ENCODE measurements at regions not wholly inside any gene's neighbourhood (a gene's known extent, or its start where the extent isn't known, plus 50 kb on each side); places are given as distances from the start of the nearest gene placed in this dataset.
A peak's percentile ranks its signal among the peaks of the same experiment; 100 is the strongest.

GRCh38 chr3:34175636-34176176, 377.3 kb downstream of the PDCD6IP start:
- no peak for DNase-seq

GRCh38 chr3:34176723-34177122, 378.3 kb downstream of the PDCD6IP start:
- H3K36me3 ChIP-seq (replicated peaks) = no peaks in the 10 kb centered on the region
- no peaks in the 10 kb centered on the region for H3K27me3 ChIP-seq (replicated peaks)
- in situ Hi-C loops (cut with HindIII; ENCODE audit: low pct_ligation_motif_present, low sequenced_read_pairs) = no loop called here
- no peak for TF ChIP-seq CTCF (IDR thresholded peaks at IDR 0.05; ENCODE audit: low read depth, low read length, missing control alignments)
- no peak overlapping the region for H3K4me3 ChIP-seq (ENCODE audit: low read depth, low read length)
- no peak overlapping the region for H3K27ac ChIP-seq
- DNase-seq = no peak

More at GRCh38 chr3:34175636-34176176, 377.3 kb downstream of the PDCD6IP start:
- in situ Hi-C loops (cut with HindIII; ENCODE audit: low pct_ligation_motif_present, low sequenced_read_pairs) = no loop called here
- no peak overlapping the region for H3K27ac ChIP-seq
- TF ChIP-seq CTCF (IDR thresholded peaks at IDR 0.05; ENCODE audit: low read depth, low read length, missing control alignments) = no peak
- H3K27me3 ChIP-seq (replicated peaks) = no peaks in the 10 kb centered on the region
- no peak overlapping the region for H3K4me3 ChIP-seq (ENCODE audit: low read depth, low read length)
- no peaks in the 10 kb centered on the region for H3K36me3 ChIP-seq (replicated peaks)

GRCh38 chr3:34178415-34178814, 380.0 kb downstream of the PDCD6IP start:
- no peak overlapping the region for H3K4me3 ChIP-seq (ENCODE audit: low read depth, low read length)
- TF ChIP-seq CTCF (IDR thresholded peaks at IDR 0.05; ENCODE audit: low read depth, low read length, missing control alignments) = no peak
- no peak overlapping the region for H3K27ac ChIP-seq
- H3K27me3 ChIP-seq (replicated peaks) = no peaks in the 10 kb centered on the region
- in situ Hi-C loops (cut with HindIII; ENCODE audit: low pct_ligation_motif_present, low sequenced_read_pairs) = no loop called here
- no peaks in the 10 kb centered on the region for H3K36me3 ChIP-seq (replicated peaks)
- peak; percentile 38 for DNase-seq

- Histone ChIP-seq H3K27me3 (replicated peaks) (no peaks in the 10 kb centered on the region), H3K27ac (no peak overlapping the region), H3K4me3 (ENCODE audit: low read depth, low read length) (no peak overlapping the region), H3K36me3 (replicated peaks) (no peaks in the 10 kb centered on the region)
- DNase-seq = no peak
- no peak for TF ChIP-seq CTCF (IDR thresholded peaks at IDR 0.05; ENCODE audit: low read depth, low read length, missing control alignments)
- in situ Hi-C loops (cut with HindIII; ENCODE audit: low pct_ligation_motif_present, low sequenced_read_pairs) = no loop called here
Measured at GRCh38 chr3:34179716-34180115, 381.3 kb downstream of the PDCD6IP start.

GRCh38 chr3:34180532-34180931, 382.1 kb downstream of the PDCD6IP start:
- H3K36me3 ChIP-seq (replicated peaks) = no peaks in the 10 kb centered on the region
- in situ Hi-C loops (cut with HindIII; ENCODE audit: low pct_ligation_motif_present, low sequenced_read_pairs) = no loop called here
- H3K4me3 ChIP-seq (ENCODE audit: low read depth, low read length) = no peak overlapping the region

More at GRCh38 chr3:34180532-34180931, 382.1 kb downstream of the PDCD6IP start:
- no peak for DNase-seq
- TF ChIP-seq CTCF (IDR thresholded peaks at IDR 0.05; ENCODE audit: low read depth, low read length, missing control alignments) = no peak
- Histone ChIP-seq H3K27me3 (replicated peaks) (no peaks in the 10 kb centered on the region), H3K27ac (no peak overlapping the region)

Measured in brain microvascular endothelial cell (primary cell).